OCI-LY3 (cell line): ENCODE measurements at regions not wholly inside any gene's neighbourhood (a gene's known extent, or its start where the extent isn't known, plus 50 kb on each side); places are given as distances from the start of the nearest gene placed in this dataset.

ENCODE experiments used
- CTCF ChIP-seq: fragments of 200-600, 300-600 bp; sonication (generic); IDR thresholded peaks from 2 replicates; pipeline ENCODE4 v1.5.1; 2014; ENCODE audit warnings: antibody characterized with exemption, low read length, low read depth
- EZH2phosphoT487 ChIP-seq: fragments of 200-600 bp; shearing (Covaris generic); IDR thresholded peaks from 2 replicates; pipeline ENCODE4 v1.6.1; 2018; ENCODE audit warnings: antibody characterized with exemption, mixed run types, low read depth

- TF ChIP-seq EZH2phosphoT487 (no peak), CTCF (no peak; the same call in 1 of the 2 replicates)
These were observed 337.1 kb downstream of the IL20RB start for GRCh38 chr3:137294839-137295238.
